ENCODE measurements at regions not wholly inside any gene's neighbourhood (a gene's known extent, or its start where the extent isn't known, plus 50 kb on each side); places are given as distances from the start of the nearest gene placed in this dataset.

- no peak for DNase-seq
Observed at GRCh38 chr14:82190742-82191141, 657.1 kb upstream of the SEL1L start.

DNA sequence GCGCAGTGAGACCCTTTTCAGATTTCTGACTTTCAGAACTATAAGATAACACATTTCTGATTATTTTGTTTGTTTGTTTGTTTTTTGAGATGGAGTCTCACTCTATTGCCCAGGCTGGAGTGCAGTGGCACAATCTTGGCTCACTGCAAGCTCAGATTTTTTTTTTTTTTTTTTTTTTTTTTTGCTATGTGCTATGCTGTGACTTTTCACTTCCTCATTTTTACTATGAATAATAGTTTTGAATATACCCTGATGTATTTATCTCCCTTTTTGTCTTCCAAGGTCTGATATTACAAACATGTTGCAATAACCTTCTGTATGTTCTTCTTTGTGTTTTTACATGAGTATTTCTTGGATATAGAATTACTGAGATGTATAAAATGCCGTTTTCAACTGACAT lies 658.7 kb upstream of the SEL1L start:
- no peak for DNase-seq

DNA sequence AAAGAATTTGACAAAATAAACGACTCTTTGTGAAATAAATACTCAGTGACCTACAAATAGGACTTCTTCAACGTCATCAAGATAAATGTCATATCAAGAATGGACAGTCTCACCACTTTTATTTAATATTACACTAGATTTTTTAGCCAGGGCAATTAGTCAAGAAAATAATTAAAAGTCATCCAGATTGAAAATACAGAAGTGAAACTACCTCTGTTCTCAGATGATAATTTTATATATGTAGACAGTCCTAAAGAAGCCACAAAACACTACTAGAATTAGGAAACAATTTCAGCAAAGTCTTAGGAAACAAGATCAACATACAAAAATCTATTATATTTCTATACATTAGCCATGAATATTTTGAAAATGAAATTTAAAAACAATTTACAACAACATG lies 689.6 kb upstream of the SEL1L start:
- DNase-seq, result no peak

DNA sequence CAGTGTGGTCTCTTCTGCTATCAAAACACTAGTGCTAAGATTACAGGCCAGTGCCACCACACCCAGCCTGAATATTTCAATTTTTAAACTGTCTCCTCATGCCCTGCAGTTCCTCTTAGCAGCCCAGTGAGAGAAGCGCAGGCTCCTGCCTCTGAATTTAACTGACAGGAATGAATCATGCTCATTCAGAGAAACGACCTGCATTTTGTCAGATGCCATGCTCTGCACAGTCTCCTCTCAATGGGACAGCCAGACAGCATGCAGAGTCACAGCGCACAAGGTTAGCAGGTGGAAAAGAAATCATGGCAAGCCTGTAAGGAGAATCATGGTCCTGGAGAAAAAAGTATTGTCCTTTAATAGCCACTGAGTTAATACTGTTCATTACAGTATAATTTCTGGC lies 691.0 kb upstream of the SEL1L start:
- no peak for DNase-seq

GRCh38 chr14:82230748-82231147 lies 697.1 kb upstream of the SEL1L start:
- no peak for DNase-seq

DNA sequence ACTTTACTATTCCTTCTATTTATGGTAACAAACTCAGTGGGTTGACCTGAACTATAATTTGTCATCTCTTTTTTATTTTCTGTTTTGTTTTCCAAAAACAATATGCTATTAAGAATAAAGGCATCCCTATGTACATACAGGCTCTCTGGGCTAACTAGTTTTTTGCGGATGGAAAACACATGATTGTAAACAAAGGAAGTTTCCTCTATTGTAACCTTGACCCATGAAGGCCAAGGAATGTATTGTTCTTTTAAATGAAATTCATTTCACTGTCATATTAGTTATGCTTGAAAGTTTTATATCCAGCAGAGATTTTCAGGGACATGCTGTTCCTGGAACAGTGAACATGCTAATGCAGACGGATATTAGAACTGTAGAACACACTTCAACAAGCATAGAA lies 705.0 kb upstream of the SEL1L start:
- DNase-seq, result no peak

- no peak for DNase-seq
Observed at GRCh38 chr14:82239223-82239622, 705.6 kb upstream of the SEL1L start.

DNA sequence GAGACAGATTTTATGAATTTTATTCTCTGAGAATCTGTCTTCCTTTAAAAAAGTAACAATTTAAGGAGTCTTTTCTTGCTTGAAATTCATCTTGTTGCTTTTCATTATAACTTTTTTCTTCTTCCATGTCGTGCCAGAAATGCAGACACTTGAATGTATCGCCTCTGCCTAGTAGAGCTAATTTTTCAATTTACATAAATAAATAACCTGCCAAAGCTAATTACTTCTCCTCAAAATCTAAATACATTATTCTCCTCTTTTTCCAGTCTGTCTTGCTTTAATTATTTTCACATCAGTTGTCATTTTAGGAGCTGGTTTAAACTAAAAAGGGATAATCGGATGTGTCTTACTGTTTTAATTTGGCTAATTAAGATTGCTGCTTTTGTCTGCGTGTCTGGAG lies 711.1 kb upstream of the SEL1L start:
- no peak for DNase-seq

DNA sequence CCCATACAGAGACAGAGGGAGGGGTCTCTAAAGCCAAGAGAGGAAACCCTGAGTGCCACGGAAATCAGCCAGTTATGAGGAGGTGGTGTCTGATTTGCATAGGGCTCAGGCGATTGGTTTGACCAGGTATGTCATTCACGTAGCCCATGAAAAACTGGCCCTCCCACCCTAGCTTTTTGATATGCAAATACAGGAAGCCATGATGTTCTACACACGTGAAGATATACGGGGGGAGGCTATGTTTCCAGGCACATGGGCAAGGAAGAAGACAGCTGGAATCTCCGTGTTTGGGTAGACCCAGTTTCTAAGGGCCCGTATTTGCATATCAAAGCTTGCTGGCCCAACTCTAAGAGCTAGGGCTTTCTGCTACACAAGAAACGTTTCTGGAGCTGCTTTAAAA lies 717.8 kb upstream of the SEL1L start:
- no peak for DNase-seq

DNA sequence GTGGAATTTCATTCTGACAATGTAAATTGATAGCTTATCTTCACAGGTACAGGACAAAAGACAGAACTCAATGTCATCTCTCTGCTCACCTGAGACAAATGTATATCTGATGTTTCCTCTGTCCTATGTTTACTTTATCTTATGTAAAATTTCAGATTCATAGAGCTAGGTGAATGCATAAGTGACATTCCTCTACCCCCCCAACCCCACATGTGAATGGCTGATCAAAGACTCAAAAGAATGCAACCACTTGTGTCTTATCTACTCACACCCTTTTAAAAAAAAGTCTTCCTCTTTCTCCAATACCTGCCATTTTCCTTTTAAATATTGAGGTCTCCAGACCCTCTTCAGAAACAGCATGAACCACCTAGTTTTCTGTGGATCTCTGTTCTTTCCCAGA lies 736.6 kb upstream of the SEL1L start:
- DNase-seq, result no peak

DNA sequence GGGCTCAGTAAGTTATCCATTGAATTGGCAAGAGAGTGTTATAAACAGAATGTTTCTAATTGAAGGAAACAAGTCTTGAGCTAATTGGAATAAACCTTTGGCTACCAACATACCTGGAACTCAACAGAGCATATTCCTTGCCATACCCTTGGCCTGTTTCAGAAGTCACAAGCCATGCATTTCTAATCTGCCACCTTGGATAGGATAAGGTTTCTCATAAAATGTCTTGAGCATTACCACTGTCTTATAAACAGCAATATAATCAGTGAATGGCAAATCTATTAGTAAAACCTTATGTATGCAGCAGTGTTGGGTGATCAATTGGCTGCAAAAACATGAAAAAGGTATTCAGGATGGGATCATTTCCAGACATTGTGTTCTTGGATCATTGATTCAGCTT lies 765.2 kb upstream of the SEL1L start:
- DNase-seq, result no peak

GRCh38 chr14:82309199-82309598 lies 775.5 kb upstream of the SEL1L start:
- no peak for DNase-seq

DNA sequence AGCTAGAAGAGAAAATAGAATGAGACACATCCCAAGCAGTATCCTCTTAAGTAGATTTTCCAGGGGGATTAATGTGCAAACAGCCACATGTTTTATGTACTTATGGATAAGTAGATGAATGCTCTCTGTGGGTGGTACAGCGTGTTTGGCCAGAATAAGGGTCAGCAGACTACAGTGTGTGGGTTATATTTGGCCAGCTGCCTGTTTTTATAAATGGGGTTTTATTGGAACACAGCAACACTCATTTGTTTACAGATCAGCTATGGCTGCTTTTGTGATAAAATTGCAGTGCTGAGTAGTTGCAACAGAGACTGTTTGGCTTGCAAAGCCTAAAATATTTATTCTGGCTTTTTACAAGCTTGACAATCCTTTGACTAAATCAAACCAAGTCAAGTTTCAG lies 780.2 kb upstream of the SEL1L start:
- DNase-seq, result no peak

- DNase-seq, result no peak
Observed at GRCh38 chr14:82328442-82328841, 794.8 kb upstream of the SEL1L start.

DNA sequence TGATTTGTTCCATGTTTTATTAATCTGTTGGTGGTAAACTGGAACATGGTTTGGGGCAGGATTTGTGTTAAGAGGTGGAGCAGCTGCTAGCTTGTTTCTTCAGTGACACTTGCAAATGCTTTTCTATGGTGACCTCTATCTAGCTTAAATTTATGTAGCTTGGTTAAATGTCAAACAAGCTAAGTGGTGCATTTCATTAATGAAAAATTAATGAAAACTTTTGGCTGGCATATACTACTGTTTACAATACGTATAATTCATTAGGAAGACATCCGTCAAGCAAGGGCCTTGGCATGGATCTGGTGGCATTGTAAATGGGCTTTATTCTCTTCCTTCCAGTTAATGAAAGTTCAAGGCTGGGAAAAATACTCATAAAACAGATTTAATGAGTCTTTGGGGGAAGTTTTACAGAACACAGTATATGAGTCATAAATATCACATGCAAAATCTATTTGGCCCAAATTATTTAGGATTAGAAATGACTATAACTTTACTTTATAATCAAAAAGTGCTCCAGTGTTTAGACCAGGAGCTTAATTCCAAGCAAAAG lies 807.7 kb upstream of the SEL1L start:
- no peak for DNase-seq

GRCh38 chr14:82342596-82342995 lies 808.9 kb upstream of the SEL1L start:
- DNase-seq, result no peak

GRCh38 chr14:82345184-82345583 lies 811.5 kb upstream of the SEL1L start:
- DNase-seq, result no peak

DNA sequence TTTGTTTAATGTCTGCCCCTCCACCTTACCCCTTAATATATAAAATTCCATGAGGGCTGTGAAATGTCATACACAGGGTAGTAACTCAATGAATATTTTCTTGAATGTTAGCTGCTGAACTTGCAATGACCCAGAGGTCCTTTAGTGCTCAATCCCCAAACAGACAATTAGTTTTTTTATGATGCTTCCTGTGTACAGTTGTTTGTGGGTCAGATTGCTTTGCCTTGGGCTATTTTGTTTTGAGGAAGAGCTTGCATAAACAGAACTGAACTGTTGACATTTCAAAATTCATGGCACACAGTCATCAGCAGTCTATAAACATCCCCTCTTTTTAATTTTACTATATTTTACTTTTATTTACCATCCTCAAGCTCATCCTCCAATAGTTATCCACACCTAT lies 820.5 kb upstream of the SEL1L start:
- no peak for DNase-seq

GRCh38 chr14:82359201-82359600 lies 825.5 kb upstream of the SEL1L start:
- DNase-seq, result no peak

DNA sequence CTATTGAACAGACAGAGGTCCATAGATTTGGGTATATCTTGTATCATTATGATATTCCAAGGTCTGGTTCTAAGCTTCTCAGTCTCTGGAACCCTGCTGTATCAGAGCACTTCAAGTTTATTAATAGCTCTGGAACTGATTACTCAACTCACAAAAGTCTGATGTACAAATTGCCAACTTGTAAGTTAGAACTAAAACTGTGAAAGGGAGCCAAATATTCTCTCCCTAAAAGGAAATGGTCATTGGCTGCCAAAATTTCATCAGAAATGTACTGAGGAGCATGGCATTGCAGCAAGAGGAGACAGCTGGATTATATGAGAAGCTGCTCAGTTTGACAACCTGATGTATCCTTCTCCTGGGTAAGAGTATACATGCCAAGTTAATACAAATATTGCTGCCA lies 828.8 kb upstream of the SEL1L start:
- DNase-seq, result no peak

DNA sequence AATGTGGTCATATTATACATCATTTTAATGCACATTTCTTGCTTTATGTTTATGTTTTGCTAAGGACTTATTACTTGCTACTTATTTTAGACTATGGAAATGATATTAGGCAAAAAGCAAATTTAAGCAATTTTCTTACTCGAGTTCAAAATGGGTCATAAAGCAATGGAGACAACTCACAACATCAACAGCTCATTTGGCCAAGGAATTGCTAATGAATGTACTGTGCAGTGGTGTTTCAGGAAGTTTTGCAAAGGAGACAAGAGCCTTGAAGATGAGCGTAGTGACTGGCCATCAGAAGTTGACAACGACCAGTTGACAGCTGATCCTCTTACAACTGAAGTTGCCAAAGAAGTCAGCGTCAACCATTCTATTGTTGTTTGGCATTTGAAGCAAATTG lies 831.8 kb upstream of the SEL1L start:
- no peak for DNase-seq

DNA sequence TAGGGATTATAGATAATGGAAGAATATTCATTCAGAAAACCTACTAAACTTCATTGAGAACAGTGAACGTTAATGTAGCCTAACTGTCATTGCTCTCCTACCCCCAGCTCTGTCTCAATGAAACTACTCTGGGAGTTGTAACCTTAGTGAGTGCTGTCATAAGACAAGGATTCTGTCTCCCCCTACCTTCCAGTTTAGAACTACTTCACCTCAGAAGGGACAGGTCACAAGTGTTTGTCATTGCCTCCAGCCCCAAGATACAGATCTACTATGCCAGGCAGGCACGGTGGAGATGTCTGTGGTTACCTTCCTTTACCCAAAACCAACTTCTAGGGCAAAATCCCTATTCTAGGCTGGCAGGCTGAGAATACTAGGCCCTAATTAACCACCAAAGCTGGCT lies 833.1 kb upstream of the SEL1L start:
- no peak for DNase-seq

DNA sequence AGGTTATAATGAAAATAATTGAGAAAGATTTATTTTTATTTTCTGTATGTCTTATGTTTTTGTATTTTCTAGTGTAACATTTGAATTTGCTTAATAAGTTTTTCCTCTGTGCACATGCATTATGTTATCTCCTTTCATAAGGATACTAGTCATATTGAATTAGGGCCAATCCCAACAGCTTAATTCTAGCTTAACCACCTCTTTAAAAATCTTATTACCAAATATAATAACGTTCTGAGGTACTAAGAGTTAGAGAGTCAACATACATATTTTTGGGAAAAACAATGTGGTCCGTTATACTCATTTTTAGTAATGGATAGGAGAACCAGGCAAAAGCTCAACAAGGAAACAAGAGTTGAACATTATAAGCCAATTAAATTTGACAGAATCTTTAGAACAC lies 845.6 kb upstream of the SEL1L start:
- no peak for DNase-seq

DNA sequence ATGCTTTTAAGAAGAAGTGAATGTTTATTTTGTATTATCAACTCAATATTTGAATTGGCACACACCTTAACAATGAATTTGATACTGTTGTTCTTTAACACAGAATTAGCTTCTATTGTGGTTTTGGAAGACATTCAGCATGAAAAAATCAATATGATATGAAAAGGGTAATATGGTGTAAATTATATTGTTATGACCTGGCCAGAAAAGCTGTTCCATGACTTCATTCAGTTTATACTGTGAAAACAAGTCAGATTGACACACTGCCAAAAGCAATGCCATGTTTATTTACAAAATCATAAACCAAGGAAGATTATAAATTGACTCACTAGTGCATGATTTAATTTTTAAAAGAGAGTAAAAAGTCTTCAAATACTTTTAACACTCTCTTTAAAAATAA lies 851.4 kb upstream of the SEL1L start:
- no peak for DNase-seq

- no peak for DNase-seq
Observed at GRCh38 chr14:82387699-82388098, 854.0 kb upstream of the SEL1L start.

DNA sequence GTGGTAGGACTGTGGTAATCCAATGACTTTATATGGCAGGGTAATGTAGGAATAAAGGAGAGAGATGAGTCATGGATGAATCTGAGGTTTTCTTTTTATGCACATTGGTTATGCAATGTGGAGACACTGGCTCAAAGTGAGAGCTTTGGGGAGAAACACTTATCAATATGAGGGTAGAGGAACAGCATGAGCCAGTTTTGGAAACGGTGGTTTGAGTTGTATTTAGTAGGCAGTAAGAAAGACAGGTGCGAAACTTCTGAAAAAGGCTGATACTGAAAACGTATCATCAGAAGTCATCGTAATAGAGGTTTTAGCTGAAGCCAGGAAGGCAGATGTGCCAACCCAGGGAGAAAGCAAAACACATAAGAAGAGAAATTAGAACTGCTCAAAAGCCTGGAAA lies 854.8 kb upstream of the SEL1L start:
- no peak for DNase-seq
